Neural cell (in vitro differentiated cells): ENCODE measurements at regions not wholly inside any gene's neighbourhood (a gene's known extent, or its start where the extent isn't known, plus 50 kb on each side); places are given as distances from the start of the nearest gene placed in this dataset.

Experiments used
- EP300 ChIP-seq: fragments of 450-650 bp; conservative IDR thresholded peaks from 2 replicates; pipeline ENCODE4 v1.6.1; 2014; ENCODE audit warnings: antibody characterized with exemption, mild to moderate bottlenecking, moderate library complexity; ENCODE audit not compliant: poor library complexity, severe bottlenecking
- EZH2 ChIP-seq: fragments of 200-600, 300-800 bp; shearing (Covaris generic), sonication (generic); IDR thresholded peaks from 2 replicates; pipeline ENCODE4 v1.6.1; 2014; ENCODE audit warnings: antibody characterized with exemption, low read length, borderline replicate concordance, mild to moderate bottlenecking; ENCODE audit not compliant: insufficient read depth, poor library complexity, severe bottlenecking
- MXI1 ChIP-seq: fragments of 450-650 bp; conservative IDR thresholded peaks from 2 replicates; pipeline ENCODE4 v1.6.1; 2014; ENCODE audit warnings: antibody characterized with exemption, mild to moderate bottlenecking; ENCODE audit not compliant: poor library complexity, severe bottlenecking
- POLR2AphosphoS5 ChIP-seq: IDR thresholded peaks from 2 replicates; pipeline ENCODE4 v1.6.1; 2012
- RAD21 ChIP-seq: fragments of 450-650 bp; conservative IDR thresholded peaks from 2 replicates; pipeline ENCODE4 v1.6.1; 2014; ENCODE audit warnings: antibody characterized with exemption, mild to moderate bottlenecking, moderate library complexity
- TAF1 ChIP-seq: IDR thresholded peaks from 2 replicates; pipeline ENCODE4 v1.6.1; 2012; ENCODE audit warnings: low read depth
- TF ChIP-seq, protein P1 (sequence below): fragments of 450-650 bp; IDR thresholded peaks from 2 replicates; pipeline ENCODE4 v1.5.1; 2014; ENCODE audit warnings: antibody characterized with exemption, mild to moderate bottlenecking, moderate library complexity; ENCODE audit not compliant: poor library complexity, severe bottlenecking
- TF ChIP-seq, protein P2 (sequence below): IDR thresholded peaks from 2 replicates; pipeline ENCODE4 v1.6.1; 2012; ENCODE audit warnings: borderline replicate concordance

DNA sequence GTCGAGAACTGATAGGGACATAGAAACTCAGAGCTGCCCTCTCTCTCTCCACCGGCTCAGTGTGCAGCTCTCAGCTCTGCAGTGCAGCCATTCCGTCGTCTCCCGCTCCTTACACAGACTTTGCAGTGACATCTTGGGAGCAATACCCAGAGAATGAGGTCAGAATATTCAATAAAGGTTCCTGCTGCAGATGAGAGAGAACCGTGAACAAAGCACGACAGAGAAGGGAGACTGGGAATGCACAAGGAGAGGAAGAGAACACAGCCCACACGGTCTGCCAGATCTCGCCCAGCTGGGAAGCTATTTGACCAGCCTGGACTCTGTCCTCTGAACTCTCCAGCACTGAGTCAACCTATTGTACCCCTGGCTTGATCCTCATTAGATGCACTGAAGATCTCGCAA is 118.0 kb upstream of the PPARGC1A start:
- TF ChIP-seq EZH2 (no peak), POLR2AphosphoS5 (no peak), RAD21 (no peak), EP300 (no peak), MXI1 (no peak), TAF1 (no peak)
- TF ChIP-seq, protein P1, sequence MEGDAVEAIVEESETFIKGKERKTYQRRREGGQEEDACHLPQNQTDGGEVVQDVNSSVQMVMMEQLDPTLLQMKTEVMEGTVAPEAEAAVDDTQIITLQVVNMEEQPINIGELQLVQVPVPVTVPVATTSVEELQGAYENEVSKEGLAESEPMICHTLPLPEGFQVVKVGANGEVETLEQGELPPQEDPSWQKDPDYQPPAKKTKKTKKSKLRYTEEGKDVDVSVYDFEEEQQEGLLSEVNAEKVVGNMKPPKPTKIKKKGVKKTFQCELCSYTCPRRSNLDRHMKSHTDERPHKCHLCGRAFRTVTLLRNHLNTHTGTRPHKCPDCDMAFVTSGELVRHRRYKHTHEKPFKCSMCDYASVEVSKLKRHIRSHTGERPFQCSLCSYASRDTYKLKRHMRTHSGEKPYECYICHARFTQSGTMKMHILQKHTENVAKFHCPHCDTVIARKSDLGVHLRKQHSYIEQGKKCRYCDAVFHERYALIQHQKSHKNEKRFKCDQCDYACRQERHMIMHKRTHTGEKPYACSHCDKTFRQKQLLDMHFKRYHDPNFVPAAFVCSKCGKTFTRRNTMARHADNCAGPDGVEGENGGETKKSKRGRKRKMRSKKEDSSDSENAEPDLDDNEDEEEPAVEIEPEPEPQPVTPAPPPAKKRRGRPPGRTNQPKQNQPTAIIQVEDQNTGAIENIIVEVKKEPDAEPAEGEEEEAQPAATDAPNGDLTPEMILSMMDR = no peak
- TF ChIP-seq, protein P2, sequence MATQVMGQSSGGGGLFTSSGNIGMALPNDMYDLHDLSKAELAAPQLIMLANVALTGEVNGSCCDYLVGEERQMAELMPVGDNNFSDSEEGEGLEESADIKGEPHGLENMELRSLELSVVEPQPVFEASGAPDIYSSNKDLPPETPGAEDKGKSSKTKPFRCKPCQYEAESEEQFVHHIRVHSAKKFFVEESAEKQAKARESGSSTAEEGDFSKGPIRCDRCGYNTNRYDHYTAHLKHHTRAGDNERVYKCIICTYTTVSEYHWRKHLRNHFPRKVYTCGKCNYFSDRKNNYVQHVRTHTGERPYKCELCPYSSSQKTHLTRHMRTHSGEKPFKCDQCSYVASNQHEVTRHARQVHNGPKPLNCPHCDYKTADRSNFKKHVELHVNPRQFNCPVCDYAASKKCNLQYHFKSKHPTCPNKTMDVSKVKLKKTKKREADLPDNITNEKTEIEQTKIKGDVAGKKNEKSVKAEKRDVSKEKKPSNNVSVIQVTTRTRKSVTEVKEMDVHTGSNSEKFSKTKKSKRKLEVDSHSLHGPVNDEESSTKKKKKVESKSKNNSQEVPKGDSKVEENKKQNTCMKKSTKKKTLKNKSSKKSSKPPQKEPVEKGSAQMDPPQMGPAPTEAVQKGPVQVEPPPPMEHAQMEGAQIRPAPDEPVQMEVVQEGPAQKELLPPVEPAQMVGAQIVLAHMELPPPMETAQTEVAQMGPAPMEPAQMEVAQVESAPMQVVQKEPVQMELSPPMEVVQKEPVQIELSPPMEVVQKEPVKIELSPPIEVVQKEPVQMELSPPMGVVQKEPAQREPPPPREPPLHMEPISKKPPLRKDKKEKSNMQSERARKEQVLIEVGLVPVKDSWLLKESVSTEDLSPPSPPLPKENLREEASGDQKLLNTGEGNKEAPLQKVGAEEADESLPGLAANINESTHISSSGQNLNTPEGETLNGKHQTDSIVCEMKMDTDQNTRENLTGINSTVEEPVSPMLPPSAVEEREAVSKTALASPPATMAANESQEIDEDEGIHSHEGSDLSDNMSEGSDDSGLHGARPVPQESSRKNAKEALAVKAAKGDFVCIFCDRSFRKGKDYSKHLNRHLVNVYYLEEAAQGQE = no peak
